Stromal cell of bone marrow (primary cell): ENCODE measurements at regions not wholly inside any gene's neighbourhood (a gene's known extent, or its start where the extent isn't known, plus 50 kb on each side); places are given as distances from the start of the nearest gene placed in this dataset.
"Not testable (repeated sequence)": the region's sequence is repeated elsewhere in the genome, so short reads cannot be mapped to it uniquely, and the experiment has no call there.

Experiments used
- DNase-seq: peaks from one replicate; pipeline ENCODE4 v3.0.0-alpha.2; 2012; ENCODE audit warnings: low read depth

DNA sequence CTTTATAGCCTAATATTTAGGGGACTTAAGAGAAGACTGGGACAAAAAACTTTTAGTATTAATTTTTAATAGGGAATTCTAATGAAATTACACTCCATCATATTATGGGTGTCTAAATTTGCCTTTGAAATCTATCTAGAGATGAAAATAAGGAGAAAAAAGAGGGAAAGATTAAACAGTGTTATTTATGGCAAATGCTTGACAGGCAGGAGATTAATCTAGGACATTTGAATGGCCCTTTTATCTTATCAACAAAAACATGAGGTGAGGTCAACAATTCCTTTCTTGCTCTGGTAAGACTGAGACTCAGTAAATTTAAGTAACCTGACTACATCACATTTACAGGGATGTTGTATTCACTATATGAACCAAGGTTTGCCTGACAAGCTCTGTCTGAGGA lies 852.8 kb upstream of the CTNND2 start:
- no peak for DNase-seq

DNA sequence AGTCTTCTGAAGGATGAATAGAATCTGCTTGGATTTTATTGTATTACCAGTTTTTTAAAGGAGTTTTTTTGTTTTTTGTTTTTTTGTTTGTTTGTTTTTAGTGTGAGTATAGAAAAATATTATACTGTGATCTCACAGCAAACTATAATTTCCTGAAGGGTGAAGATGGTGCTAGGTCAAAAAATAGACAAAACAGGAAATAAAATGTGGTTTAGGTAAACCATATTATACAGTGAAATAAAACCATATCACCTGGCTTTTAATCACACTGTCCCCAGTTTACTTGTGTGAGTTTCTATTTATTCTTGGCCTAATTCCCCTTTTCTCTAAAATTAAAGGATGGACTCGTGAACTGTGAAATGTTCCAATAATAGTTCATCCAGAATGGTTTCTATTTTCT lies 841.3 kb upstream of the CTNND2 start:
- no peak for DNase-seq

DNA sequence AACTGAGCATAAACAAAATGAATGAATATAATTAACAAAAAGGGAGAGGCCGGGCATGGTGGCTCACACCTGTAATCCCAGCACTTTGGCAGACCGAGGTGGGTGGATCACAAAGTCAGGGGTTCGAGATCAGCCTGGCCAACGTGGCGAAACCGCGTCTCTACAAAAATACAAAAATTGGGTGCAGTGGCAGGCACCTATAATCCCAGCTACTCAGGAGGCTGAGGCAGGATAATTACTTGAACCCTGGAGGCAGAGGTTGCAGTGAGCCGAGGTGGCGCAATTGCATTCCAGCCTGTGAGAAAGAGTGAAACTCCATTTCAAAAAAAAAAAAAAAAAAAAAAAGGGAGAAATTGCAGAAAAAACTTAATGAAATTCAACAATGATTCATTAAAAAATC lies 839.3 kb upstream of the CTNND2 start:
- DNase-seq, result no peak

DNA sequence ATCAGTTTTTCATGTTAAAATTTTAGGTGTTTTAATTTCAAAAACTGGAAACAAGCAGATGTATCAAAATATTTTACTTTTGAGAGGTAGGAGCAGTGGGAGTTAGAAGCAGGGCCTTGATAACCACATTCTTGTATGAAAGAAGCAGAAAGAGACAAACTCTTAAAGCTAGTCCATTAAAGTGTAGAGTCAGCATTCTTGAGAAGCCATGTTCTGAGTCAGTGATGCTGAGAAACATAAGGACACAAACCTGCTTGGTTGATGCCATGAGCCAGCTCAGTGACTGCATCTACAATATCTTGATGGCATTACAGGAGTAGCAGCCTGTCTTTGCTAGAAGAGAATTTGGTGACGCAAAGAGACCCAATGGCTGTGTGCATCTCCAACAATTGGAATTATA lies 826.1 kb upstream of the CTNND2 start:
- no peak for DNase-seq

DNA sequence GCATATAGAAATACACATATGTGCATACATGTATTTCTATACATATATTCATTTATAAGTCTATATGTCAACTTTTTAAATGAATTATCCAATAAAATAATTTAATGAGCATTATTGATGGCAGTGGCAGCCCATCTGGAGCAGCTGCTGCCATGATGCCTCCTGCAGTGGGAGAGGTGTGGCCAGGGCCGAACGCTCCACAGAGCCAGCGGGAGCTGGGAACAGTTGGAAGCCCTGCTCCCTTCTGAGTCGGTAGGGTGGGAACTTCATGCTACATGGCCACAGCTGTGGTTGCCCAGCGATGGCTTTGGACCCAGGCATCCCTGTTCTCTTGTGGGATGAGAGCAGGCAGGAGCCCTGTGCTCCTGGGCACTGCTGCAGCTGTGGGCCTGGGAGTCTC lies 812.4 kb upstream of the CTNND2 start:
- no peak for DNase-seq

DNA sequence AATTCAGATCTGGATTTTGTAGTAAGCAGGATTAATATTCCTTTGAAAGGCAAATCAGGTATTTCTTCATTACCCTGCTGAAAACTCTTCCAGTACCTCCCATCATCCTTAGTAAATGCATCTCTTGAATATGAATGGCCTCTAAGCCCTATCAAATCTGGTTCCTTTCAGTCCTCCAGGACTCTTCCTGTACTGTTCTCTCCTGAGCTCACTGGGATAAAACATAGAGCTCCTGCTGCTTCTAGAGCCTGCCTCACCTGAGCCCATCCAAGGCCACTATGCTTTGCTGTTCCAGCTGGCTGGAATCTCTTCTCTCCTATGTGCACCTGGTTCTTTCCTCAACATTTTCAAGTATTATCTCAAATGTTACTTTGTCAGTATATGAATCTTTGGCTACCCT lies 803.3 kb upstream of the CTNND2 start:
- DNase-seq, result no peak

DNA sequence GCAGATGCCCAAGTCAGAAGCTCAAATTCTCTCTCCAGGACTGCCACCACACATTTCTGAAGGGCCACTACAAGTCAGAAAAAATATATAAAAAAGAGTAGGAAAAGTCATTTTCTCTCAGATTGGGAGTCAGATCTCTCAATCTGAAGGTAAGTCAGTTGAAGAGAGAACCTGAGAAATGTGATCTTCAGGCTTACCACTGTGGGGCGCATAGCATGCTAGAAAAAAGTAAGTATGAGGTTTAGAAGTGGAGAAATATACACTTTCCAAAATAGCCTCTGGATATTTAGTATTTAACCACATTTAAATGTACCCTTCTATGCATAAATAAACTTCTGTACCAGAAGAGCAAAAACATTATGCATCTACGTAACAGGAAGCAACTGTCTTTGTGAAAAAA lies 800.7 kb upstream of the CTNND2 start:
- DNase-seq, result no peak

DNA sequence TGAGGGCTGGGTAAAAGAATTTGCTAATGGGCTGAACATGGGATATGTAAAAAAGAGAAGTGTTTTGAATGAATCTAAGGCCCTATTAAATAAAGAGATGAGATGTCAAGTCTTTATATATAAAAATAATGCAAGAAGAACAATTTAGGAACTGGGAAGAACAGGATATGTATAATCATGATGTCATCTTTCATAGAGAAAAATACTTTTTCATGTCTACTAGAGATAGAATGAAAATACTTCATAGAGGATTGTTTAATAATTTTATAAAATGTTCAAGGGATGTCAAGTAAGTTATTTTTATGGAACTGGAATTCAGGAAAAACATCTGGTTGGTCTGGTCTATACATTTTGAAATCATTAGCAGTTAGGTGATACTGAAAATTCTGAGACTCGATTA lies 799.0 kb upstream of the CTNND2 start:
- DNase-seq, result no peak

DNA sequence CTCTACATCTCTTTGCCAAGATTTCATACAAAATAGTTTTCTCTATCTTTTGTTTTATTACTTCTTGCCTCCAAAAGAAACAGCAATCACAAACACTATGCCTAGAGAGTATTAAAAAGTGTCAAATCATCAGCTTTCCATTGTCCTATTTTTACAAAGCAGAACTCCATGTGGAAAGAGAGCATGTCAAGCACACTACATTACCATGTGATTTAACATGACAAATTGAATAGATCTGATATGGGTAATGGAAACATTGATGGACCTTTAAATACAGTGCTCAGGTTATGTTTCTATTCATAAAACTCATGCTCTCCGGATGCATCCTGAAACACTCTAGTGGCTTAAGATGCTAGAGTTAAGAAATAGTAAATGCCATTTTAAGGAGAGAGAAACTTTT lies 791.4 kb upstream of the CTNND2 start:
- no peak for DNase-seq

DNA sequence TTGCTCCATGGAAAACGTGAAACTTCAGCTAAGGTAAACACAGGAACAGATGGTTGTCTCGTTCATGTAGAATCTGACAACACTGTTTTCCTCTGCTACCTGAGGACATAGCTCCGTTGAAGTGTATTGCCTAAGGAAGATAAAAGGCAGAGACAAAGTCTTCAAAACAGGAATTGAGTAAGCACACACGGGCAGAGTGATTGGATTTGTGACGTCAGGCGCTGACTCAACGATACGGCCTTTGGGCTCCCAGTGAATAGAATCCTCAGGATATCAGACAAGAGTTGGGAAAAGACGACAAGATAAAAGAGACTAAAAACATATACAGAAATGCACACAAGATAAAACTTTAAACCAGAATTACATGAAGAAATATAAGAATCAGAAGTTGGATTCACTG lies 787.1 kb upstream of the CTNND2 start:
- DNase-seq, result no peak

DNA sequence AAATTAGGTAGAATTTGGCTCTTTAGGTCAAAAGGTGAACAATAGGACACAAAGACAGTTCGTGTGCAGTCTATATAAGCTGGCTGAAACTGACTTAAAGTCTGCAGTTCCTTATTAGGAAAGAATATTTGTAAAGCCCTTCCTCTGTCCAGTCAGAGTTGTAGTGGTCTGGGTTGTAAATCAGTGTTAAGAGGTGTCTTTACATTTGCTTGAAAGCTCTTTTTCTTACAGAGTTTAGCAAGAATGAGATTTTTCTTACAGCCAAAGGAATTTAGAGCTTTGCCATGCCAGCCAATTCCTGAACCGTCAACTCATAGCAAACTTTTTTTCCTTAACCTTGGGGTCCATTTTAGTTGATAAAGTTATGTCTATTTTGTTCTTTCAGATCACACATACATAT lies 786.1 kb upstream of the CTNND2 start:
- no peak for DNase-seq

DNA sequence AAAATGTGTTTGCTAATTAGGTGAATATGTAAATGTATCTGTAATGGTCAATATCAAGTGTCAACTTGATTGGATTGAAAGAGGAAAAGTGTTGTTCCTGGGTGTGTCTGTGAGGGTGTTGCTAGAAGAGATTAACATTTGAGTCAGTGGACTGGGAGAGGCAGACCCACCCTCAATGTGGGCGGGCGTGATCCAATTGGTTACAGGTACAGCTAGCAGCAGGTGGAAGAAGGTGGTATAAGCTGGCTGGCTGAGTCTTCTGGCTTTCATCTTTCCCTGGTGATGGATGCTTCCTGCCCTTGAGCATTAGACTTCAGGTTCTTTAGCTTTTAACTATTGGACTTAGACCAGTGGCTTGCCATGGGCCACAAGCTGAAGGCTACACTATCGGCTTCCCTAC lies 779.0 kb upstream of the CTNND2 start:
- DNase-seq, result no peak

DNA sequence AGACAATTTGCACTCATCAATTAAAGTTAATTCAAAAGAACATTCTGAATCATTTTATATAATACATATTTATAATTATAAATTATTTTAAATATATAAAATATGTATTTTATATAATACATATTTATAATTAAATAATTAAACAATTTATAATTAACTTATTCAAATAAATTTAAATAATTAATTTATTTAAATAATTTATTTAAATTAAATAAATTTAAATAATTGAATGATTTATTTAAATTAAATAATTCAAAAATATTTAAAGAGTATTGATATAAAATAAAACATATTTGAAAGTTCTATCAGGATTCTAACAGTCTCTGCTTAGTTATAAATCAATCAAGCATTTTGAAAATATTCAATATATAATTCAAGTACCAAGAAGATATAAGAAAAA lies 775.5 kb upstream of the CTNND2 start:
- DNase-seq, result no peak

DNA sequence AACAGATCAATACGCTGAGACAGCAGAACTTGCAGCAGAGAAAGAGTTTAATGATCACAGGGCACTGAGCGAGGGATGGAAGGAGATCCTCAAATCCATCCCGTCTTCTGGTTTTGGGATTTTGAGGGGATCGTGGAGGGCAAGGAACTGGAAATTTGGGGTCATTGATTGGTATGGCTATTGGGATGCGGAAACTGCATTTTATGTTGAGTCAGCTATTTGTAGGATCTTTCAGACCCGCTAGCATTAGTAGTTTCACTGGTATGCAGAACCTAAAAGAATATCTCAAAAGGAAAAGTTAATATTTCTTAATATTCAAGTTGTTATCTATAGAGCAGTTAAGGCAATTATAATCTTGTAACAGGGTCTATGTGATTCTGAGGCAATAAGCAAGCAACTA lies 771.7 kb upstream of the CTNND2 start:
- DNase-seq, result no peak

DNA sequence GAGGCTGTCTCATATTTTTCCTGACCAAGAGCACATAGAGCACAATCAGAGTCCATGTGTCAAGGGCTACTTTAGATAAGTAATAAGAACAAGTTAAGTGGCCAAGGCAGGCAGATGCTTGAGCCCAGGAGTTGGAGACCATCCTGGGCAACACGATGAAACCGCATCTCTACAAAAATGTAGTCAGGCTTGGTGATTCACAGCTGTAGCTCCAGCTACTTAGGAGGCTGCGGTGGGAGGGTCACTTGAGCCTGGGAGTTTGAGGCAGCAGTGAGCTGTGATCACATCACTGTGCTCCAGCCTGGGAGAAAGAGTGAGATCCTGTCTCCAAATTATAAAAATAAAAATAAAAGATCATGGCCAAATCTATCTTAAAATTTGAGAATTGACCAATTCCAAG lies 767.9 kb upstream of the CTNND2 start:
- DNase-seq, result no peak

DNA sequence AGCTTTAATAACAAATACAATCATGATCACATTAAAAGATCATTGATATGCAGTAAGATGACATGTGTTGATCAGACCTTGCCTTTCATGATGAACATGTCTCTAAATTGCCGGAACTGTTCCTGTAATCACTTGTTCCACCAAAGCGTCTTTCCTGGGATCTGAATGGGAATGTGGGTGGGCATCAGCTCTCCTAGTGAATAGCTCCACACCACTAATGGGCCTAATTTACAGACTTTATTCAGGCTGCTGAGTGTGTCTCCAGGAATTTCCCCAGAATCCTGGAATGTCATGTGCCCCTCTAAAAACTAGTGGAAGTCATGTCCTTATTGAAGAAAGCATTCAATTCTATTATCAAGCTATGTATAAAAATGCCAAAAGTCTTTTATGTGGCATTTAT lies 765.1 kb upstream of the CTNND2 start:
- no peak for DNase-seq

DNA sequence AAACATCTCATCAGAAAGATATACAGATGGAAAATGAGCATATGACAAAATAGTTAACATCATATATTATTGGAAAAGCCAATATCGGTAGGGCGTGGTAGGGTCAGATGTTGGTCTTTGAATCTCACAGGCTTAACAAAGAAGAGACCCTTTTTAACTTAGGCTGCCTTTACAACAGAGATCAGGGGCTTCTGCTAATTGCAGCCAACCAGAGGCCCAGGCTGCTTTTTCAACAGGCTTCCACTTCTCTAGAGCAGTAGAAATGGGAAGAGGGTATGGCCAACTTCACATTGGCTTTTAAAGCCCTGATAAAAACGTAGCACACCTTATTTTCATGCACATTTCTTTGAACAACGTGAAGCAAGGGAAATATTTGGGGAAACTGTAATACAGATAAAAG lies 764.3 kb upstream of the CTNND2 start:
- no peak for DNase-seq

DNA sequence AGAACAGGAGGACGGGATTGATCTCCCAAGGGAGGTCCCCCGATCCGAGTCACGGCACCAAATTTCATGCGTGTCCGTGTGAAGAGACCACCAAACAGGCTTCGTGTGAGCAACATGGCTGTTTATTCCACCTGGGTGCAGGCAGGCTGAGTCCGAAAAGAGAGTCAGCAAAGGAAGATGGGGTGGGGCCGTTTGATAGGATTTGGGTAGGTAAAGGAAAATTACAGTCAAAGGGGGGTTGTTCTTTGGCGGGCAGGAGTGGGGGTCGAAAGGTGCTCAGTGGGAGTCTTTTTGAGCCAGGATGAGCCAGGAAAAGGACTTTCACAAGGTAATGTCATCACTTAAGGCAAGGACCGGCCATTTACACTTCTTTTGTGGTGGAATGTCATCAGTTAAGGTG lies 763.6 kb upstream of the CTNND2 start:
- DNase-seq, result not testable (repeated sequence)

DNA sequence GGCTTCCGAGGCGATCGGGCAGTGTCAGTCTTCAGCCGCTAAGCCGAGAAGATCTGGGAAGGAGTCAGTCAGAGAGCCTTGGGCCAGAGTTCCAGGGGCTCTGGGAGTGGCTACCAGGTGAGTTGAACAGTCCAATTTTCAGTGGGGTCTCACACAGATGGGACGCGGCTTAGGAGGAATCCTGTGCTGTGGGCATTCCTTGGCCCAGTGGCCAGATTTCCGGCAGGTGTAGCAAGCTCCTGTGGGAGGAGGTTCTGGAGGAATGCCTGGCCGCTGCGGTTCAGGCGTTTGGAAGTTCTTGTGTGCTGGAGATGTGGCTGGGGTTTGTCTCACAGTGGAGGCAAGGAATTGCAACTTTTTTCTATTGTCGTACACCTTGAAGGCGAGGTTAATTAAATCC lies 761.5 kb upstream of the CTNND2 start:
- not testable (repeated sequence) for DNase-seq

DNA sequence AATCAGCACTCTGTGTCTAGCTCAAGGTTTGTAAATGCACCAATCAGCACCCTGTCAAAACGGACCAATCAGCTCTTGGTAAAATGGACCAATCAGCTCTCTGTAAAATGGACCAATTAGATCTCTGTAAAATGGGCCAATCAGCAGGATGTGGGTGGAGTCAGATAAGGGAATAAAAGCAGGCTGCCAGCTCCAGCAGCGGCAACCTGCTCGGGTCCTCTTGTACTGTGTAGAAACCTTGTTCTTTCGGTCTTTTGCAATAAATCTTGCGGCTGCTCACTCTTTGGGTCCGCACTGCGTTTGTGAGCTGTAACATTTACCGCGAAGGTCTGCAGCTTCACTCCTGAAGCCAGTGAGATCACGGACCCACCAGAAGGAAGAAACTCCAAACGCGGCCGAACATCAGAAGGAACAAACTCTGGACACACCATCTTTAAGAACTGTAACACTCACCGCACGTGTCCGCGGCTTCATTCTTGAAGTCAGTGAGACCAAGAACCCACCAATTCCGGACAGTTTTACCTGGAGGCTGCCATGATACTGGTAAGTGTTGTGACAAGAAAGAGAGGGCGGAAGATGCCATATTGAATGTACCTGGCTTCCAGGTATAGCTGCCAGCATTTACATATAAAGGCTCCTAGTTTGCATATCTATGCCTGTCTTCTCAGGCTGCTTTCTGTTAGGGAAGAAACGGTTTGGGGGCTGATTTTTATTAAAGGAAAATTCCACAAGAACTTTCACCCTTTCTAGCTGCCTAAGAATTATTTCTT lies 758.5 kb upstream of the CTNND2 start:
- DNase-seq, result no peak

DNA sequence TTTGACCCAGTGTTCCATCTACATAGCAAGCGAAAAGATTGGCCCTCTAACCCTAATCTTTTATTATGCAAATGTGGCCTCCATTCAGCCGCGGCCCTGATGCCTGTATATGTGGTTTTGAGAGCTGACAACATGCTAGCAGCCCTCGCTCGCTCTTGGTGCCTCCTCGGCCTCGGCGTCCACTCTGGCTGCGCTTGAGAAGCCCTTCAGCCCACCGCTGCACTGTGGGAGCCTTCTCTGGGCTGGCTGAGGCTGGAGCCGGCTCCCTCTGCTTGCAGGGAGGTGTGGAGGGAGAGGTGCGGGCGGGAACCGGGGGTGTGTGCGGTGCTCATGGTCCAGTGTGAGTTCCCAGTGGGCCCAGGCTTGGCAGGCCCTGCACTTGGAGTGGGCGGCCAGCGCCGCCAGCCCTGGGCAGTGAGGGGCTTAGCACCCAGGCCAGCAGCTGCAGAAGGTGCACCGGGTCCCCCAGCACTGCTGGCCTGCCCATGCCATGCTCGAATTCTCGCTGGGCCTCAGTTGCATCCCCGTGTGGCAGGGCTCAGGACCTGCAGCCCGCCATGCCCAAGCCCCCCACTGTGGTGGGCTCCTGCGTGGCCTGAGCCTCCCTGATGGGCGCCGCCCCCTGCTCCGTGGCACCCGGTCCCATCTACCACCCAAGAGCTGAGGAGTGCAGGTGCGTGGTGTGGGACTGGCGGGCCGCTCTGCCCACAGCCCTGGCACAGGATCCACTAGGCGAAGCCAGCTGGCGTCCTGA lies 757.5 kb upstream of the CTNND2 start:
- DNase-seq, result no peak

DNA sequence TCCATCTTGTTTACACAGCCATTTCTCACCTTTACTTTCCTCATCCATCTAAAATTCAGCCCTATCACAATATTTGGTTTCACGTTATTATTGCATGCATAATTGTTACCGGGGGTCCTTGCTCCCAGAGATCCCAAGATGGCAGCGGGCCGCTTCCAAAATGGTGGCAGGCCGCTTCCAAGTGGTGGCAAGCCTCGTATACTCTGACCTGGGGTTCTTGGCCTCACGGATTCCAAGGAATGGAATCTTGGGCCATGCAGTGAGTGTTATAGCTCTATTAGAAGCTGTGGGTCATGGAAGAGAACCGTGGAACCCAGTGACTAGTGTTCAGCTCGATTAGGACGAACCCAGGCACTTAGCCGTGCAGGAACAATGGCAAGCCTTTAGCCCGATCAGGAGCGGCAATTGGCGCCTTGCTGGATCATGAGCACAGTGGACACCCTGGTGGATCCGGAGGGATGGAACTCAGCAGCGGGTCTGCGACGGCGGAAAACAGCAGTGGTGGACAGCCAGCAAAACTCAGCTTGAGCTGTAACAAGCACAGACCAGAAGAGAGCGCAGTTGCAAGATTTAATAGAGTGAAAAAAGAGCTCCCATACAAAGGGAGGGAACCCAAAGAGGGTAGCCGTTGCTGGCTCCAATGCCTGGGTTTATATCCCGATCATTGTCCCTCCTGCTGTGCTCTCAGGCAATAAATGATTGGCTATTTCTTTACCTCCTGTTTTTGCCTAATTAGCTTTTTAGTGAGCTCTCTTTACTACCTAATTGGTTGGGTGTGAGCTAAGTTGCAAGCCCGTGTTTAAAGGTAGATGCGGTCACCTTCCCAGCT lies 756.2 kb upstream of the CTNND2 start:
- not testable (repeated sequence) for DNase-seq

DNA sequence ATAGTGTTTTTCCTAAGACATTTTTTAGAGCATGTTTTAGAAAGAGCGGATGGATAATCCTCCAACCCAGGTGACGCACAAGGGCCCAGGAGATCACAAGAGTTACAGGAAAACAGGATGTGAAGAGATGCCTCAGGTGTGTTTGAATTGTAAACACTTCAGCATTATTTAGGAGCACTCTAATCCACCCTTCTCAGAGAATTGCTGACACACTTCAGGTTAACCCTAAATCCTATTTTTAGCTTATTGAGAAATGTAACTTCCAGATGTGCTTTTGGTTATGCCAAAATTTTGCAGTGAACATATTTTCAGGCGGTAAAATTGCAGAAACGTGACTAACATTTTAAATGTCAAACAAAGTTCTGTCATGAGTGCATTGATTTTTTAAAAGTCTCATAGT lies 755.4 kb upstream of the CTNND2 start:
- DNase-seq, result no peak
